Small intestine (tissue), 7 donors: ENCODE measurements at regions not wholly inside any gene's neighbourhood (a gene's known extent, or its start where the extent isn't known, plus 50 kb on each side); places are given as distances from the start of the nearest gene placed in this dataset.
A peak's percentile ranks its signal among the peaks of the same experiment; 100 is the strongest.

Source experiments
- DNase-seq, 2 donors: peaks; one replicate each; pipeline versions ENCODE4 v3.0.0 to v3.0.0-alpha.2; 2013
- FAIRE-seq: peaks from 2 replicates; lab custom pipeline; 2012; peaks lifted over from hg19 to GRCh38; lab: Jason Lieb, UNC
- H3K27ac ChIP-seq, 3 donors: one replicate each; pipeline ENCODE4 v1.5.1; 2013; ENCODE audit warnings: low read length in 2 of 3, mild to moderate bottlenecking in 2 of 3, control low read depth in 1 of 3, inconsistent platforms in 1 of 3, low read depth in 1 of 3, moderate library complexity in 1 of 3
- H3K27me3 ChIP-seq, 3 donors: one replicate each; pipeline ENCODE4 v1.6.1; 2013; ENCODE audit warnings: low read length in 3 of 3, inconsistent platforms in 1 of 3; ENCODE audit not compliant: control insufficient read depth in 3 of 3, insufficient read depth in 3 of 3
- H3K36me3 ChIP-seq, 3 donors: one replicate each; pipeline ENCODE4 v1.6.1; 2013; ENCODE audit warnings: low read length in 3 of 3, inconsistent platforms in 1 of 3, low read depth in 1 of 3, mild to moderate bottlenecking in 1 of 3, moderate library complexity in 1 of 3; ENCODE audit not compliant: control insufficient read depth in 3 of 3, insufficient read depth in 2 of 3
- H3K4me1 ChIP-seq, 3 donors: one replicate each; pipeline ENCODE4 v1.6.1; 2013; ENCODE audit warnings: low read length in 2 of 3, inconsistent platforms in 1 of 3, low read depth in 1 of 3, mild to moderate bottlenecking in 1 of 3, moderate library complexity in 1 of 3; ENCODE audit not compliant: control insufficient read depth in 3 of 3, insufficient read depth in 2 of 3
- H3K4me3 ChIP-seq, 3 donors: one replicate each; pipeline ENCODE4 v1.5.1; 2013; ENCODE audit warnings: low read length in 3 of 3, control low read depth in 1 of 3, inconsistent platforms in 1 of 3, low read depth in 1 of 3, mild to moderate bottlenecking in 1 of 3, moderate library complexity in 1 of 3
- H3K9me3 ChIP-seq, 2 donors: one replicate each; pipeline ENCODE4 v1.6.1; 2013; ENCODE audit warnings: low read depth in 1 of 2, low read length in 1 of 2; ENCODE audit not compliant: control insufficient read depth in 2 of 2, insufficient read depth in 1 of 2
- WGBS, 3 donors: extraction: QIAGEN DNeasy Blood & Tissue Kit; methylation state at CpG; one replicate each; pipeline ENCODE4 v1.1.7; 2013; 5-methylcytosine and 5-hydroxymethylcytosine counted together
- donor health status: healthy with polysubstance abuse.
- donor health status: control.
- donor health status: control.
- donor health status: Bipolar disorder and iron deficiency.
- donor health status: healthy.

GRCh38 chr6:103672169-103672568 lies 1187.5 kb downstream of the HACE1 start:
- Histone ChIP-seq H3K36me3 (no peaks in the 10 kb centered on the region), H3K27ac (no peak overlapping the region), H3K4me1 (no peaks in the 10 kb centered on the region), H3K4me3 (no peak overlapping the region), H3K27me3 (no peaks in the 10 kb centered on the region), H3K9me3 (peaks cover 0 to 5% of the 10 kb centered on the region in 2 donors)
- DNase-seq: peak in 1 of 2 donors; percentile 6
- no peak for FAIRE-seq
- WGBS, 3 donors: 68 to 82% (median 79%) methylated on average over 1 of the region's 1 CpG

GRCh38 chr6:103629613-103630012 lies 1230.1 kb downstream of the HACE1 start:
- 33 to 82% (median 63%) methylated on average over 1 of the region's 1 CpG for WGBS, 3 donors
- no peaks in the 10 kb centered on the region for H3K36me3 ChIP-seq
- FAIRE-seq (no peak), DNase-seq (no peak)
- no peak overlapping the region for H3K27ac ChIP-seq
- H3K27me3 ChIP-seq: no peaks in the 10 kb centered on the region
- no peaks in the 10 kb centered on the region for H3K9me3 ChIP-seq
- H3K4me1 ChIP-seq: no peaks in the 10 kb centered on the region
- H3K4me3 ChIP-seq: no peak overlapping the region

GRCh38 chr6:103617642-103618041 lies 1242.1 kb downstream of the HACE1 start:
- FAIRE-seq (no peak), DNase-seq (no peak)
- Histone ChIP-seq H3K4me3 (no peak overlapping the region), H3K27me3 (no peaks in the 10 kb centered on the region), H3K4me1 (no peaks in the 10 kb centered on the region), H3K36me3 (no peaks in the 10 kb centered on the region), H3K9me3 (no peaks in the 10 kb centered on the region), H3K27ac (no peak overlapping the region)
- 89 to 97% (median 92%) methylated on average over 1 of the region's 1 CpG for WGBS, 3 donors

DNA sequence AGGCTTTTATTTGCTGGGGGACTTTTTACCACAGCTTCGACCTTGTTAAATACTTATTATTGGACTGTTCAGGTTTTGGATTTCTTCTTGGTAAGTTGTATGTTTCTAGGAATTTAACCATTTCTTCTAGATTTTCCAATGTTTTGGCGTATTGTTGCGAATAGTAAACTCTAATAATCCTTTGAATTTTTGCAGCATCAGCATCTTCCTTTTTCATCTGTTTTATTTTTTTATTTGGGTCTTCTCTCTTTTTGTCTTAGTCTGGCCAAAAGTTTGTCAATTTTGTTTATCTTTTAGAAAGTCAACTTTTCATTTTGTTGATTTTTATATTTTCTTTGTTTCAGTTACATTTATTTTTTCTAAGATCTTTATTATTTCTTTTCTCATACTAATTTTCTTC lies 1272.0 kb downstream of the HACE1 start:
- Histone ChIP-seq H3K27me3 (no peaks in the 10 kb centered on the region), H3K36me3 (no peaks in the 10 kb centered on the region), H3K4me3 (no peak overlapping the region), H3K27ac (no peak overlapping the region), H3K9me3 (no peaks in the 10 kb centered on the region), H3K4me1 (no peaks in the 10 kb centered on the region)
- DNase-seq (no peak), FAIRE-seq (no peak)
- WGBS, 3 donors: 62 to 94% (median 71%) methylated on average over 3 of the region's 3 CpGs

DNA sequence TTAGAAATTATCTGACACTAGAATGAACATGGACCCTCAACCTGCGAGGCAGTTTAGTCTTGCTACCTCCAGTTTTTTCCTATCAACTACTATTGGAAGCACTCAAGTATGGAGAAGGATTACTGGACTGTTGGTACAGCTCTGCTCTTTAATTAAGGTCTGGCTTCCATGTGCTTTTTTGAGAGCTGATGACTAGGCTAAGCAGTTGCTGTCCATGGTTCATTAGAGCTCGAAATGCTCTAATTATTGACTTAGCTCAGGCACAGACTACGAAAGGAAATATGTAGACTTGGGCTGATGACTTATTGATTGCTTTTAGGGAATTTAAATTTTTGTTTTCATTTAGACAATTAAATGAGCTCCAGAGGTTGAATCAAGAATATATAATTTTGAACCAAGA lies 1281.6 kb downstream of the HACE1 start:
- Histone ChIP-seq H3K27ac (no peak overlapping the region), H3K9me3 (no peaks in the 10 kb centered on the region), H3K4me3 (no peak overlapping the region), H3K4me1 (no peaks in the 10 kb centered on the region), H3K27me3 (no peaks in the 10 kb centered on the region), H3K36me3 (no peaks in the 10 kb centered on the region)
- 69 to 85% (median 81%) methylated on average over 3 of the region's 3 CpGs for WGBS, 3 donors
- FAIRE-seq (no peak), DNase-seq (no peak)

DNA sequence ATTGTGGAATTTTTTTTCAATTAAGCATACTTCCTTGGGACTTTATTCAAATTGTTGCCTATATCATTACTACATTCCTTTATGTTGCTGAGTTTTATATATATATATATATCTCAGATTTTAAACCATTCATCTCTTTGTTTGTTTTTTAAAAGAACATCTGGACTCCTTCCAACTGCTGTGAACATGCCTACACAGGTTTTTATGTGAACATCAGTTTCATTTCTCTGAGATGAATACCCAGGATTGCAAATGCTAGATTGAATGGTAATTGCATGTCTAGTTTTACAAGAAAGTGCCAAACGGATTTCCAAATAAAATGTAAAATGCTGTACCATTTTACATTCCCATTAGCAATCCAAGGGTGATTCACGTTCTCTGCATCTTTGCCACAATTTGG lies 1289.3 kb downstream of the HACE1 start:
- FAIRE-seq (no peak), DNase-seq (no peak)
- Histone ChIP-seq H3K36me3 (no peaks in the 10 kb centered on the region), H3K27ac (no peak overlapping the region), H3K4me3 (no peak overlapping the region), H3K27me3 (no peaks in the 10 kb centered on the region), H3K4me1 (no peaks in the 10 kb centered on the region), H3K9me3 (no peaks in the 10 kb centered on the region)
- WGBS, 3 donors: 70 to 80% (median 78%) methylated on average over 2 of the region's 2 CpGs

- FAIRE-seq (no peak), DNase-seq (no peak)
- Histone ChIP-seq H3K27ac (no peak overlapping the region), H3K36me3 (no peaks in the 10 kb centered on the region), H3K4me3 (no peak overlapping the region), H3K4me1 (no peaks in the 10 kb centered on the region), H3K9me3 (no peaks in the 10 kb centered on the region), H3K27me3 (no peaks in the 10 kb centered on the region)
These were observed 1304.8 kb downstream of the HACE1 start for GRCh38 chr6:103554911-103555310.

- DNase-seq (no peak), FAIRE-seq (no peak)
- H3K9me3 ChIP-seq: no peaks in the 10 kb centered on the region
- H3K27ac ChIP-seq: no peak overlapping the region
- H3K36me3 ChIP-seq: no peaks in the 10 kb centered on the region
- no peaks in the 10 kb centered on the region for H3K27me3 ChIP-seq
- WGBS, 3 donors: 57 to 66% (median 61%) methylated on average over 1 of the region's 1 CpG
- no peaks in the 10 kb centered on the region for H3K4me1 ChIP-seq
- no peak overlapping the region for H3K4me3 ChIP-seq
These were observed 1321.3 kb downstream of the HACE1 start for GRCh38 chr6:103538381-103538780.

DNA sequence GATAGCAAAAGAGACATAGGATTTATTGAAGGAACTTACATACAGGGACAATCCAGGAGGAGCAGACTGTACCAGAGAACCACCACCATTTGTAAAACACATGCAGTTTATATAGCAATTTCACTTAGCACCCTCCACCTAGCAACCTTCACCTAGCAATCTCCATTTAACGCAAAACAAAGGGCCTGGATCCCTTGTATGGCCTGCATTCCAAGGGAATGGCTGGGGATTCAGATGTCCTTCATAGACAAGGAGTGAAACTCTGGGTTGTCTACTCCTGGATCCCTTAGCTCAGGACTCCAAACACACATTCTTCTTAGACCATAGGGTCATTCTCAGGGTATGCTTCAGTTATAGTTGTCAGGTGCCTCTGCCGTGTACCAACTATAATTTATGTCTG lies 1324.9 kb downstream of the HACE1 start:
- H3K4me1 ChIP-seq: no peaks in the 10 kb centered on the region
- 59 to 64% (median 60%) methylated on average over 2 of the region's 2 CpGs for WGBS, 3 donors
- FAIRE-seq: no peak
- H3K36me3 ChIP-seq: no peaks in the 10 kb centered on the region
- H3K4me3 ChIP-seq: no peak overlapping the region
- H3K9me3 ChIP-seq: no peaks in the 10 kb centered on the region
- no peak for DNase-seq
- no peaks in the 10 kb centered on the region for H3K27me3 ChIP-seq
- no peak overlapping the region for H3K27ac ChIP-seq
